Endodermal cell (in vitro differentiated cells): ENCODE measurements at regions not wholly inside any gene's neighbourhood (a gene's known extent, or its start where the extent isn't known, plus 50 kb on each side); places are given as distances from the start of the nearest gene placed in this dataset.
"Not testable (repeated sequence)": the region's sequence is repeated elsewhere in the genome, so short reads cannot be mapped to it uniquely, and the experiment has no call there.

Experiments used
- DNase-seq: peaks from one replicate; pipeline ENCODE4 v3.0.0-alpha.2; 2017
- H3K27ac ChIP-seq: 2 replicates; pipeline ENCODE4 v1.5.1; 2013; ENCODE audit warnings: mild to moderate bottlenecking, low read depth, low read length, moderate library complexity
- H3K27me3 ChIP-seq: 2 replicates; pipeline ENCODE4 v1.6.1; 2013; ENCODE audit warnings: mild to moderate bottlenecking, low read length, moderate library complexity; ENCODE audit not compliant: insufficient read depth, control insufficient read depth, poor library complexity, severe bottlenecking
- H3K36me3 ChIP-seq: 2 replicates; pipeline ENCODE4 v1.7.0; 2013; ENCODE audit warnings: mild to moderate bottlenecking, low read length, moderate library complexity; ENCODE audit not compliant: control insufficient read depth, insufficient read depth
- H3K4me1 ChIP-seq: one replicate; pipeline ENCODE4 v1.7.0; 2013; ENCODE audit warnings: low read length; ENCODE audit not compliant: control insufficient read depth, insufficient read depth
- H3K4me3 ChIP-seq: 2 replicates; pipeline ENCODE4 v1.5.1; 2013; ENCODE audit warnings: mild to moderate bottlenecking, low read length, moderate library complexity
- H3K9ac ChIP-seq: 2 replicates; pipeline ENCODE4 v1.6.1; 2013; ENCODE audit warnings: mild to moderate bottlenecking, low read length, moderate library complexity; ENCODE audit not compliant: poor library complexity, severe bottlenecking; ENCODE audit errors: extremely low read depth
- H3K9me3 ChIP-seq: 2 replicates; pipeline ENCODE4 v1.6.1; 2013; ENCODE audit warnings: mild to moderate bottlenecking, low read length, moderate library complexity; ENCODE audit not compliant: control insufficient read depth
- H3K27ac Mint-ChIP-seq: 2 replicates; pipeline ENCODE4 v1.8.0; 2020; ENCODE audit warnings: mixed read lengths
- H3K27me3 Mint-ChIP-seq: 2 replicates; pipeline ENCODE4 v1.8.0; 2021; ENCODE audit warnings: mild to moderate bottlenecking, mixed read lengths; ENCODE audit not compliant: insufficient read depth
- H3K36me3 Mint-ChIP-seq: 2 replicates; pipeline ENCODE4 v1.8.0; 2020; ENCODE audit warnings: low read depth, mixed read lengths
- H3K4me1 Mint-ChIP-seq: 2 replicates; pipeline ENCODE4 v1.8.0; 2020; ENCODE audit warnings: mixed read lengths
- H3K4me3 Mint-ChIP-seq: 2 replicates; pipeline ENCODE4 v1.8.0; 2020; ENCODE audit warnings: mild to moderate bottlenecking, moderate library complexity, mixed read lengths
- H3K9me3 Mint-ChIP-seq: 2 replicates; pipeline ENCODE4 v1.8.0; 2020; ENCODE audit warnings: mild to moderate bottlenecking, mixed read lengths
- CTCF ChIP-seq: fragments of 200-600 bp; sonication (generic); conservative IDR thresholded peaks from 2 replicates; pipeline ENCODE4 v1.5.0; 2021; ENCODE audit warnings: antibody characterized with exemption, mild to moderate bottlenecking
- WGBS, 2 experiments: methylation state at CpG; one replicate each; pipeline versions ENCODE4 v1.1.5 to v1.1.7; 2013; ENCODE audit warnings: missing lambda C conversion rate in 2 of 2, mixed read lengths in 1 of 2; ENCODE audit not compliant: insufficient coverage in 1 of 2, insufficient read length in 1 of 2; 5-methylcytosine and 5-hydroxymethylcytosine counted together

GRCh38 chr9:85077944-85078343 lies 408.4 kb downstream of the NTRK2 start:
- Mint-ChIP-seq H3K4me3 (peak overlapping the region; percentile 63), H3K9me3 (peaks cover 2% of the 10 kb centered on the region), H3K27ac (no peak overlapping the region), H3K27me3 (peaks cover 26% of the 10 kb centered on the region), H3K36me3 (no peaks in the 10 kb centered on the region), H3K4me1 (peaks cover 7% of the 10 kb centered on the region)
- no peak overlapping the region for H3K27ac ChIP-seq
- H3K4me1 ChIP-seq, result peaks cover 5% of the 10 kb centered on the region
- 86 to 94% methylated on average over 5 of the region's 5 CpGs for WGBS, 2 experiments
- no peaks in the 10 kb centered on the region for H3K27me3 ChIP-seq
- no peaks in the 10 kb centered on the region for H3K9me3 ChIP-seq
- TF ChIP-seq CTCF, result no peak
- H3K4me3 ChIP-seq, result peak overlapping the region; percentile 5
- no peaks in the 10 kb centered on the region for H3K36me3 ChIP-seq
- no peak overlapping the region for H3K9ac ChIP-seq
- peak; percentile 53 for DNase-seq

- not testable (repeated sequence) for H3K4me3 ChIP-seq, H3K27ac ChIP-seq, H3K9ac ChIP-seq, H3K9me3 ChIP-seq, H3K36me3 Mint-ChIP-seq, H3K9me3 Mint-ChIP-seq, H3K4me1 ChIP-seq, H3K36me3 ChIP-seq, H3K27me3 ChIP-seq, H3K4me1 Mint-ChIP-seq
- Mint-ChIP-seq H3K27me3 (peaks cover 26% of the 10 kb centered on the region), H3K27ac (peak overlapping the region; percentile 82), H3K4me3 (peak overlapping the region; percentile 63)
- WGBS, 2 experiments, result 18 to 30% methylated on average over 10 to 15 of the region's 23 CpGs
- peak; percentile 62 for DNase-seq
Measured at GRCh38 chr9:85077146-85077545, 407.6 kb downstream of the NTRK2 start.
